Stimulated activated CD4-positive, alpha-beta T cell treated with anti-CD3 and anti-CD28 coated beads, Interleukin-2, amount 100 ng/mL, for 4 hours (primary cell): ENCODE measurements at regions not wholly inside any gene's neighbourhood (a gene's known extent, or its start where the extent isn't known, plus 50 kb on each side); places are given as distances from the start of the nearest gene placed in this dataset.

ENCODE experiments used
- DNase-seq: peaks from one replicate; pipeline ENCODE4 v3.0.0-alpha.2; 2020; ENCODE audit warnings: low read depth

- no peak for DNase-seq
These were observed 504.9 kb upstream of the SEMA6D start for GRCh38 chr15:47212222-47213010.

GRCh38 chr15:47213883-47214282 lies 503.4 kb upstream of the SEMA6D start:
- no peak for DNase-seq

DNA sequence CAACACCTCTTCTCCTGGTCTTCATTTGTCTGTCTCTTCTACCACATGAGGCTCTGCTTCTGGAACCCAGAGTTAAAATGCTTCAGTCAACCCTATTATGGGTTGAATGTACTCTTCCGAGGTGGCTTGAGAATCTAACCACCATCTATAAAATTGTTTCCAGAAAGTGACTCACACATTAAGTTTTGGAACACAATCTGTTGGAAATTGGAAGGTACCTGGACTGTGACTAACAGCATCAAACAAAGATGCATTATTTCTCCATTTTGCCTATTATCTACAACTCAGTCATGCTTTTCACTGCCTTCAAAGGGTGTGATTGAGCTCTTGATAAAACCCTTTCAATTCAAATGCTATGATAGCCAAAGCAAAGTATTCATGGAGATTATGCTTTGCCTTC lies 499.0 kb upstream of the SEMA6D start:
- no peak for DNase-seq

GRCh38 chr15:47244361-47244760 lies 472.9 kb upstream of the SEMA6D start:
- DNase-seq: no peak

- no peak for DNase-seq
These were observed 471.0 kb upstream of the SEMA6D start for GRCh38 chr15:47246317-47246716.

DNA sequence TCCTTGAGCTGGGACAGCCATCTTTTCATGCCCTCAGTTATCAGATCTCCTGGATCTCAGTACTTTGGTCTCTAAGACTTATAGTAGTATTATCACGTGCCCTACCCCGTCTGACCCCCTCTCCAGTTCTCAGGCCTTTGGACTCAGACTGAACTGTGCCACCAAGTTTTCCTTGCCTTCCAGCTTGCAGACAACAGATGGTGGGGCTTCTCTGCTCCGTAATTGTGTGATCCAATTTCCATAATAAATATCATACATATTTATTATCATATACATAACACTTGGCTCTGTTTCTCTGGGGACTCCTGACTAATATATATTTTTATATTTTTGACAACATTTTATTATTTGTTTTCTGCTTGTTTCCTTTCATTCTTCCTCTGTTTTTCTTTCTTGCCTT lies 458.8 kb upstream of the SEMA6D start:
- DNase-seq: no peak

DNA sequence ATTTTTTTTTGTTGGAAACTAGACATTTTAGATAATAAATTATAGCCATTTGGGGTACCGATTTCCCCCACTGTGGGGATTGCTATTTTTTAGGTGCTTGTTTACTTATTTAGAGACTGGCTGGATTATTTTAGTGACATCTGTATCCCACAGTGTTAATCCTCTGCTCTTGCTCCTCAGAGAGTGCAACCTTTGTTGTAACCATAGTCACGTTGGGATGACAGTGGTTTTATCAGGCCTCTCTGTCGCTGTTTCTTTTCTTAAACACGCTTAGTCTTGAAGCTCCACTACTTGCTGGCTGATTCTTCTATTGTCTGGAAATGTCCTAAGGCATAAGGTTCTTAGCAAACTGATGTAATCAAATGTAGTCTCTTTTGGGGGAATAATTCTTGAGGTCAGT lies 451.6 kb upstream of the SEMA6D start:
- no peak for DNase-seq

DNA sequence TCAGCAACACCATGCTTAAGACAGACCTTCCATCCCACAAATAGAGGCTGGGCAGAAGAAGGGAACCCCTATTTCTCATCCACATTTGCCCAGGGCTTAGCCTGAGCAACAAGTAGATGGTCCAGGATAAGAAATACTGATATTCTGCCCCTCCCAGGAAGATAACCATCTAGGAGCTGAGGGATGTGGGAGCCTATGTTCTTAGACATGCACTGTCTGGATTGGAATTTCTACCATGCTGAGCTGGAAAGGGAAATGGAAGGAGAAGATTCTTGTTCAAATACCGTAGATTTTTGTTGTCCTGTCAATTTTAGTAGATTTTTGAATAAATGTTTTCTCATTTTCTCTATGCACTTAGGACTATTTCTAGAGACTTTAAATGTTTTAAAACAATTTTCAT lies 450.7 kb upstream of the SEMA6D start:
- DNase-seq: no peak

DNA sequence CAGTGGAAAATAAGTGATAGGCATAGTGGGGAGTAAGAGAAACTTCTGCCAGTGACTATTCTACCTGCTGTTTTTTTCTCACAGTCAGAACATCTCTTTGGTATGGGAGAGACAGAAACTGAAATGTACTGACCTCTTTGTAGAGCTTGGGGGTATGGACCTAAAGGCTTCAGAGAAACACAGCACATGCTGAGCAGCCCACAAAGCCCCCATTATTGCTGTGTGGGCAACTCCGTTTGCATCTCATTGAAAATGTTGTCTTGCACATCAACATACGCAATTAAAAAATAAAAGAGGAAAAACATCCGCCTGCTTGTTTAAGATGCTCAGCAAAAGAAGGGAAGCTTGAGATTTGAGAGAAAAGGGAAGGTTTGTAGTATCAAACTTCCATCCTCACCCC lies 443.4 kb upstream of the SEMA6D start:
- no peak for DNase-seq

DNA sequence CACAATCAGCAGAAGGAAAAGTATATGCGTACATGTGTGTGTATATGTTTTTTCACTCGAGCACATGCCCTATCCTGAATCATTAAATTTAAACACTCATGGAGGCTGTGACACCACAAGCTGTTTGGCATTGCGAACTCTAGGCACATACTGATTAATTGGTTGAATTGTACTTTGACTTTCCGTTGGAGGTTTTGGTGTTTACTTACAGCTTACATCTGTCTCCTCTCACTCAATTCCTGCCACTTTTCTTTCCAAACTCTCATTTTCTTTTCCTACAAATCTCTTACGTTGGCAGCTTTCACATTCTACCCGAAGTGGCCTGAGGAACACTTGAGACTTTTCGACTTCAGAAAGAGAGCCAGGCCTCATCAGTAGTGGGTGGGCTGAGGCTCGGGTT lies 434.1 kb upstream of the SEMA6D start:
- DNase-seq: no peak

GRCh38 chr15:47288794-47289193 lies 428.5 kb upstream of the SEMA6D start:
- no peak for DNase-seq

DNA sequence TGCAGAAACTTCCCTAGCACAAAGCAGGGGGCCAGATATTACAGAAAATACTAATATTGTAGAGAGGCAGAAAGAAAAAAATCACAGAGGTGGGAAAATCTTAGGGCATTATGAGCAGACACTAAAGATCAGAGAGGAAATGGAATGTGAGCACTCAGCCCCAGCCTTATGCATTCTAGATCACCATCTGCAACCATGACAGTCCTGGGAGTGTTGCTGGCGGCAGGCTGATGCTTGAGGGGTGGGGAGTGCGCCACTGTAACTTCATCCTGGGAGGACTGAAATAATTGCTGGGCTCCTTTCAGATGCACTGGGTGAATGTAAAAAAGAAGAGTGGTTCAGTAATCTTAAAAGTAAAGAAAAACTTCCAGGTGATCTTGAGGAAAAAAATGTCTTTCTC lies 427.6 kb upstream of the SEMA6D start:
- no peak for DNase-seq

DNA sequence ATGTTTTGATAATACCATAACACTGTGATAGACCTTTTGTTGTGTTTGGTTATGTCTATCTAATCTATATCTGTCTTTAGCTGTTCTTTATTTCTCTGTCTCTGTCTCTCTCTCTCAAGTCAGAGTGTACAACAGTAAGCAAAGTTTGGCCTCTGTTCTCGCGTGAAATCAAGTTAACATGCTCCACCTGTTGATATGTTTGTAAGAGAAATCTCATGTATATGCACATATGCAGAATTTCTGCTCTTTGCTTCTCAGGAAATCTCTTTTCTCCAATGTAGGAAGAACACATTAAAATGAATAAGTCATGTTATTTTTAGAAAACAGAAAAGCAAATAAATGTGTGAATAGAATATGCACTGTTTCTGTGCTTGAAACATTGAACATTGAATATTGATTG lies 425.5 kb upstream of the SEMA6D start:
- no peak for DNase-seq

GRCh38 chr15:47292638-47293190 lies 424.6 kb upstream of the SEMA6D start:
- DNase-seq: no peak

- no peak for DNase-seq
These were observed 423.7 kb upstream of the SEMA6D start for GRCh38 chr15:47293466-47294162.

DNA sequence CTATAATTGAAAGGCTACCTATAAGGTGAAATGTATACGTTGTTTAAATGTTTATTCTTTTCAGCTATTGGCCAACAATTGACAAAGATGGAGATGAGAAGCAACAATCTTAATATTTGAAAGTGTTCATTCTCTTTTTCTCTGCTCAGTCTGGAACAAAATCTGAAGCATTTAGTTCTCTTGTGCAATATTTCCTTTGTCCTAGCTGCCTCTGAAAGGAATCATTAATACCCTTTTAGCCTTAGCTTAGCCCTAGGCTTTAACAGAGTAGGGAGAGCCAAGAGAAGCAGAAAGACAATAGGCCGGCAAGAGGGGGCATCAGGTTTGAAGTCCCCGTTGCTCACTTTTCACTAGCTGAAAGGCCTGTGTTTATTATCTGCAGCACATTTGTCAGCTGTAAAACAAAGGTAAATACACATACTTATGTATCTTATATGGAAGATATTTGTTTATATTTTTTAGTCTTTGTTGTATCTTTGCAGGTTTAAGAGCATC lies 422.5 kb upstream of the SEMA6D start:
- DNase-seq: no peak

- DNase-seq: no peak
These were observed 420.4 kb upstream of the SEMA6D start for GRCh38 chr15:47296881-47297280.

GRCh38 chr15:47299846-47300434 lies 417.4 kb upstream of the SEMA6D start:
- DNase-seq: no peak

GRCh38 chr15:47300596-47300995 lies 416.7 kb upstream of the SEMA6D start:
- DNase-seq: no peak

- DNase-seq: no peak
These were observed 415.8 kb upstream of the SEMA6D start for GRCh38 chr15:47301481-47301880.

- DNase-seq: no peak
These were observed 412.6 kb upstream of the SEMA6D start for GRCh38 chr15:47304656-47305055.

GRCh38 chr15:47312161-47312560 lies 405.1 kb upstream of the SEMA6D start:
- DNase-seq: no peak
